ENCODE measurements at regions not wholly inside any gene's neighbourhood (a gene's known extent, or its start where the extent isn't known, plus 50 kb on each side); places are given as distances from the start of the nearest gene placed in this dataset.

DNA sequence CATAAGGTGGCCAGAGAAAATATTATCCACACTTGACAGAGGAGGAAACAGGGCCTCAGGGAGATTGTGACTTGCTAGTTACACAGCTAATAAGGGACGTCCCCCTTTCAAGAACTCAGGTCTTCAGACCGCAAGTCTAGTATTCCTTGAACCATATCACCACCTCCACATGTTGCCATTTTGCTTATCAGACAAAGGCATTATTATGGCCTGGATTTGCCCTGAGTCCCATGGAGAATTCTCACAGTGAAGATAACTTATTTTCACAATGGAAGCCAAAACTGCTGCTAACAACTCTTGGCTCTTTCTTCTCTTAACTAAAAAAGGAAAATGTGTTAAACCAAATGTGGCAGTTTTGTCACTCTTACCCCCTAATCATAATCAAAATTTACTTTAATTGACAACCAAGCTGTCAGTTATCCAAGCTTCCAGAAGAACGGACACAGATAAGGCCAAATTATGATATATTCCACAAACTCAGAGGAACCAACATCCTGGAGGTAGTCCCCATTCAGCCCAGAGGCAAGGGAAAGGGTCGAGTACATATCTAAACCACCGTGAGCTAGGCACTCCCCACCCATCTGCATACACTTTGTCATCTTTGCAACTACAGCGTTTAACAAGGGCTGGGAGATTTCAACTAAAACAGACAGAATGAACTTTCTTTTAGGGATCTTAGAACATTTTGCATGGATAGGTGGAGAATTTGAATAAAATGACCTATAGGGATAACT, 63.6 kb upstream of the THBS1 start:
- TF ChIP-seq, protein P1, sequence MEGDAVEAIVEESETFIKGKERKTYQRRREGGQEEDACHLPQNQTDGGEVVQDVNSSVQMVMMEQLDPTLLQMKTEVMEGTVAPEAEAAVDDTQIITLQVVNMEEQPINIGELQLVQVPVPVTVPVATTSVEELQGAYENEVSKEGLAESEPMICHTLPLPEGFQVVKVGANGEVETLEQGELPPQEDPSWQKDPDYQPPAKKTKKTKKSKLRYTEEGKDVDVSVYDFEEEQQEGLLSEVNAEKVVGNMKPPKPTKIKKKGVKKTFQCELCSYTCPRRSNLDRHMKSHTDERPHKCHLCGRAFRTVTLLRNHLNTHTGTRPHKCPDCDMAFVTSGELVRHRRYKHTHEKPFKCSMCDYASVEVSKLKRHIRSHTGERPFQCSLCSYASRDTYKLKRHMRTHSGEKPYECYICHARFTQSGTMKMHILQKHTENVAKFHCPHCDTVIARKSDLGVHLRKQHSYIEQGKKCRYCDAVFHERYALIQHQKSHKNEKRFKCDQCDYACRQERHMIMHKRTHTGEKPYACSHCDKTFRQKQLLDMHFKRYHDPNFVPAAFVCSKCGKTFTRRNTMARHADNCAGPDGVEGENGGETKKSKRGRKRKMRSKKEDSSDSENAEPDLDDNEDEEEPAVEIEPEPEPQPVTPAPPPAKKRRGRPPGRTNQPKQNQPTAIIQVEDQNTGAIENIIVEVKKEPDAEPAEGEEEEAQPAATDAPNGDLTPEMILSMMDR (IDR thresholded peaks at IDR 0.05 in 4 of 5, conservative IDR thresholded peaks at IDR 0.05 in 1 of 5) = no peak
- TF ChIP-seq POLR2A (IDR thresholded peaks at IDR 0.05) = no peak
